HFF-Myc (cell line): ENCODE measurements at regions not wholly inside any gene's neighbourhood (a gene's known extent, or its start where the extent isn't known, plus 50 kb on each side); places are given as distances from the start of the nearest gene placed in this dataset.
A peak's percentile ranks its signal among the peaks of the same experiment; 100 is the strongest.

Experiments
- DNase-seq: peaks from one replicate; pipeline ENCODE4 v3.0.0-alpha.2; 2011; ENCODE audit warnings: low read depth; ENCODE audit errors: extremely low read depth
- H3K4me3 ChIP-seq: replicated peaks from 2 replicates; pipeline ENCODE4 v1.5.1; 2011; ENCODE audit warnings: low read depth, mild to moderate bottlenecking, control low read depth, low read length
- TF ChIP-seq, protein P1 (sequence below): IDR thresholded peaks from 2 replicates; pipeline ENCODE4 v1.5.1; 2012; ENCODE audit warnings: mild to moderate bottlenecking, low read depth, low read length, control low read depth; ENCODE audit errors: missing control alignments

DNA sequence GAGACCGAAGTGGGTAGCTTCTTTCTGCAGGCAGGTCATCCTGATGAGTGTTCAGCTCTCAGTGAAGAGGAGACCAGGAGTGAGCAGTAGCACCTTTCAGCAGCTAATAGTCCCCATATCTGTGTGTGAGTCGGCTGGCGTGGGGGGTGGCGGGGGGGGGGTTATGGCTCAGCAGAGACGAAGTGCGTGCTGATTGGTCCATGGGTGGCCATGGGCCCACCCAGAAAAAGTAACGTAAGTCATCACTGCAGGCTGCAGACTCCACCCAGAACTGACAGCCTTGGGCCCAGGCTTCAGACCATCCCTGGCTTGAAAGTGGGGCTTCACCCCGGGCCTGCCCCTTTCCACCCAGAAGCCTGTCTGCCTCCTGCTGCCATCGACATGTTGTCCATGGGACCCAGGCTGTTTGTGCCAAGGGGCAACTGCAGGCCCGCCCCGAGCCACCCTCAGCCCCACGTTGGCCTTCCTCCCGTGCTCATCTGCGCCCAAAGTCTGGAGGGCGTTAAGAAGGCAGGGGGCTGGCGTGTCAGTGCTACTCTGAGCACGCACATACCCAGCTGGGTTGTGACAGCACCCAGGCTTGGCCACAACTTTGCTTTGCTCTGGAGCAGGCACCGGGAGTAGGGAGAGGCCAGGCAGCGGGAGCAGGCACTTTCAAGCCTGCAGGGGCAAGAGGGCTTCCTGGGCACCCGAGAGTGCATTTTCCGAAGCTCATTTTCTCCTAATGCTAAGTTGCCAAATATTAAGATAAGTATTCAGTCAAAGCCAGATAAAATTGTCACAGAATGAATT is 511.7 kb upstream of the CDIN1 start:
- DNase-seq: no peak
- TF ChIP-seq, protein P1, sequence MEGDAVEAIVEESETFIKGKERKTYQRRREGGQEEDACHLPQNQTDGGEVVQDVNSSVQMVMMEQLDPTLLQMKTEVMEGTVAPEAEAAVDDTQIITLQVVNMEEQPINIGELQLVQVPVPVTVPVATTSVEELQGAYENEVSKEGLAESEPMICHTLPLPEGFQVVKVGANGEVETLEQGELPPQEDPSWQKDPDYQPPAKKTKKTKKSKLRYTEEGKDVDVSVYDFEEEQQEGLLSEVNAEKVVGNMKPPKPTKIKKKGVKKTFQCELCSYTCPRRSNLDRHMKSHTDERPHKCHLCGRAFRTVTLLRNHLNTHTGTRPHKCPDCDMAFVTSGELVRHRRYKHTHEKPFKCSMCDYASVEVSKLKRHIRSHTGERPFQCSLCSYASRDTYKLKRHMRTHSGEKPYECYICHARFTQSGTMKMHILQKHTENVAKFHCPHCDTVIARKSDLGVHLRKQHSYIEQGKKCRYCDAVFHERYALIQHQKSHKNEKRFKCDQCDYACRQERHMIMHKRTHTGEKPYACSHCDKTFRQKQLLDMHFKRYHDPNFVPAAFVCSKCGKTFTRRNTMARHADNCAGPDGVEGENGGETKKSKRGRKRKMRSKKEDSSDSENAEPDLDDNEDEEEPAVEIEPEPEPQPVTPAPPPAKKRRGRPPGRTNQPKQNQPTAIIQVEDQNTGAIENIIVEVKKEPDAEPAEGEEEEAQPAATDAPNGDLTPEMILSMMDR: no peak
- H3K4me3 ChIP-seq: no peak overlapping the region

DNA sequence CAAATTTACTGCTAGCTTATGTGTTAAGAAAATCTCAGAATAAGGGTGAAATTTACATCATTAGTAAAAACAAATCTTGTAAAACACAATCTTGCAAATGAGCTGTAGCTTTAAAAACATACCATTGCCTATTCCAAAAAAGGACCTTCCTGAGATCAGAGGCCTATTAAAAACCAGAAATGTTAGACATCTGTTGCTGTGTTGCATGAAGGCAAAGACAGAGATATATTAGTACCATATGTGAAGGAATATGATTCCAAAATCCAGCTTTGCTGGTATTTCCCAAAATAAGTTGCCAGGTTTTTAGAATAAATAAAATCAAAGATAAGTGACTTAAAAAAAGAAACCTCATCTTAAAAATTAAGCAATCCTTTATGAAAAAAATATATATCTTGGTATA is 504.1 kb upstream of the CDIN1 start:
- TF ChIP-seq, protein P1: no peak
- H3K4me3 ChIP-seq: no peak overlapping the region
- peak; percentile 75 for DNase-seq

DNA sequence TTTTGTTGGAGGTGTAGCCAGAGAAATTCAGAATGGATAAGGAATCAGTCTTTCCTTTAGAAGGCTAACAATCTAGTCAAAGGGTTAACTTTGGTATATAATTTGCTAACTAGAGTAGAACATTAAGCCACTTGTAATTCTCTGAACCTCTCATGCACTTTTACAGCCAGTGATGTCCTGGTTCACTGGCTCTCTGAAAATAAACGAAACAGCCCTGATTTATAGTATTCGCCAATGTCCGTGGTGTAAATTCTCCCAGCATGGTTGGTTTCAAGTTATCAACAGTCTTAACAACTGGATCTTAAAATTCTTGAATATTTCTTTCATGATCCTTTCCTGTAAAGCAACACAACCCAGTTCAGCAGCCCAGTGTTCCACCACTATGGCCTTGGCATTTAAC is 500.4 kb upstream of the CDIN1 start:
- no peak for DNase-seq
- H3K4me3 ChIP-seq: no peak overlapping the region
- TF ChIP-seq, protein P1: no peak

DNA sequence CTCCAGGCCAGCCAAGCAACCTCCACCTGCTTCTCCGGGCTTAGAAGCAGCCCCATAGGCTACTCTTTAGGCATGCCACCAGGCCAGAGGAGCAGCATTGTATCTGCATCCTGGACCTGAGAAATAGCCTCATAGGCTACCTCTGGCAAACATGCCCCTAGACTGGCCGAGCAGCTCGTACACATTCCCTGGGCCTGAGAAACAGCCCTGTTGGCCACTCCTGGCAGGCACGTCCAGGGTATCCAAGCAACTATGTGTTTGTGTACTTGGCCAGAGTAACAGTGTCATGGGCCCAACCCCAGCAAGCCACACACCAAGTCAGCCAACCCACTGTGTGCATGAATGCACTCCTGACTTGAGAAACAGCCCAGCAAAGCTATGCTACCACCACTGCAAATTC is 498.7 kb upstream of the CDIN1 start:
- H3K4me3 ChIP-seq: no peak overlapping the region
- no peak for DNase-seq
- TF ChIP-seq, protein P1: no peak

DNA sequence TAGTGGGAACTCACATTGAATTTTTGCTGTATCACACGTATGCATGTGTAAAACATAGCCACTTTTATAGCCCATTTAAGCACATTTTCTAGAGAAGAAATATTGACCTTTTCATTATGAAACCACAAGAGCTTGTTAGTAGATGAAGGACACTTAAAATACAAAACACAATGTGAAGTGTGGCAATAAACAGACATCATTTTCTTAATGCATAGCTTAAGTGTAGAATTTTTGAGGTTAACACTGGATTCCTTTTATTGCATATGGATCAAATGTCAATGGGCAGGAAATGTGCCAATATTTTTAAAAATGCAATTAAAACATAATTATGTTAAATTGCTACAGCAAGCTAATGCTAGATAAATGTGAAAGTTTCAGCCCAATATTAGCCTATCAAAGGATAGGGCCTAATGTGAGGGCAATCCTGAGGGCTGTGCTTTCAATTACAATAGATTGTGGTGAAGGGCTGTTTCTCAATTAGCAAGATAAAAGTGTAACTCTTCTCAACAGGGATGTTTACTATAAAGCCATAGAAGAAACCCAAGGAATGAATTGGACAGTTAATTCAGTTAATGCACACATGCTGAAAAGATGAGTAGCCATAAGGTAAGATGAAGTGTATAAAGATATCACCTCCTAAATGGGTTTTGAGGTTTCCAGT is 489.0 kb upstream of the CDIN1 start:
- TF ChIP-seq, protein P1: no peak
- DNase-seq: no peak
- no peak overlapping the region for H3K4me3 ChIP-seq

DNA sequence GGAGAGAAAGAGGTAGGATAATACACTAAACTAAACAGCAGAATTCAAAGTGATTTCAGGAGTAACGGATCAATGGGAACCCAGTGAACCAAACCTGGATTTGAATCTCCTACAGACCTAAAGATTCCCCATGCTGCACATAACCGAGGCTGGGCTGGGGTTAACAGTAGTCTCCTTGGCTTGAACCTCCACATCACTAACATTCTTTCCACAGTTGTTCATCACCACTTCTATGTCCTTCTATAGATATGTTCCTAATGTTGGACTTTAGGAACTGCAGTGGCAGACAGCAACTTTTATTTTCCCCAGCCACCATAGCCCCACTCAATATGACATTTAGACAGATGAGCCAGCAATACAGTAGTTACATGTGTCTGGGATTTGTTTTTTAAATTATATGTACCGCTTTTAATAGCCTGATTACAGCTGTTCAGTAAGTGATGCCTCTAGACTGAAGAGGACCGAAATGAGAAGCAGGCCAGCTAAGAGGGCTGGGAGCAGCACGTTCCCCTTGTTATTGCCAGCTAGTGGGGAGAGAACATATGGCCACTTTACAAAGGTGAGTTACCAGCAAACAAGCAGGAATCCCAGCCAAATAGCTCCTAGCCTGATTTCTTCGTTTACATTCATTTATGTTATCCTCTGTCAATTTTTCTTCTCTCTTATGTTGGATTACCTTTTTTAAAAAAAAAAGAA is 472.6 kb upstream of the CDIN1 start:
- DNase-seq: no peak
- TF ChIP-seq, protein P1: no peak
- no peak overlapping the region for H3K4me3 ChIP-seq
